PFSK-1 (cell line): ENCODE measurements at regions not wholly inside any gene's neighbourhood (a gene's known extent, or its start where the extent isn't known, plus 50 kb on each side); places are given as distances from the start of the nearest gene placed in this dataset.

Source experiments
- FOXP2 ChIP-seq: optimal IDR thresholded peaks from 2 replicates; pipeline ENCODE3; 2011; ENCODE audit warnings: borderline replicate concordance, control low read depth, inconsistent platforms; ENCODE audit not compliant: insufficient read depth; ENCODE audit errors: extremely low read length, extremely low read depth
- POLR2AphosphoS5 ChIP-seq: IDR thresholded peaks from 2 replicates; pipeline ENCODE4 v1.6.1; 2012; ENCODE audit warnings: low read depth, mild to moderate bottlenecking, control low read depth, low read length, moderate library complexity
- REST ChIP-seq, 2 experiments: IDR thresholded peaks; 2 replicates each; pipeline versions ENCODE4 v1.6.1 to v1.8.0; 2011 to 2012; ENCODE audit warnings: low read depth in 2 of 2, low read length in 2 of 2, control low read depth in 1 of 2, inconsistent platforms in 1 of 2, mild to moderate bottlenecking in 1 of 2, moderate library complexity in 1 of 2; ENCODE audit not compliant: insufficient read depth in 1 of 2
- SIN3A ChIP-seq: IDR thresholded peaks from 2 replicates; pipeline ENCODE4 v1.6.1; 2012; ENCODE audit warnings: mild to moderate bottlenecking, low read length, moderate library complexity, borderline replicate concordance; ENCODE audit not compliant: insufficient read depth
- TAF1 ChIP-seq: IDR thresholded peaks from 2 replicates; pipeline ENCODE4 v1.6.1; 2012; ENCODE audit warnings: low read length, control low read depth, borderline replicate concordance; ENCODE audit not compliant: insufficient read depth

- TF ChIP-seq TAF1, result no peak
- TF ChIP-seq SIN3A, result no peak
- no peak for TF ChIP-seq POLR2AphosphoS5
- no peak for TF ChIP-seq FOXP2
- no peak for TF ChIP-seq REST (IDR thresholded peaks at IDR 0.05; ENCODE audit: insufficient read depth in 1 of 2, low read depth in 2 of 2, low read length in 2 of 2)
Measured at GRCh38 chr12:108394196-108394595, 55.1 kb upstream of the CMKLR1 start.

GRCh38 chr12:108392284-108392683 is 53.2 kb upstream of the CMKLR1 start:
- no peak for TF ChIP-seq REST (IDR thresholded peaks at IDR 0.05; ENCODE audit: insufficient read depth in 1 of 2, low read depth in 2 of 2, low read length in 2 of 2)
- TF ChIP-seq POLR2AphosphoS5, result no peak
- no peak for TF ChIP-seq TAF1
- no peak for TF ChIP-seq SIN3A
- no peak for TF ChIP-seq FOXP2

- no peak for TF ChIP-seq FOXP2
Measured at GRCh38 chr12:108390495-108391203, 51.5 kb upstream of the CMKLR1 start.

- TF ChIP-seq FOXP2, result no peak
- no peak for TF ChIP-seq REST (IDR thresholded peaks at IDR 0.05; ENCODE audit: insufficient read depth in 1 of 2, low read depth in 2 of 2, low read length in 2 of 2)
- TF ChIP-seq POLR2AphosphoS5, result no peak
Measured at GRCh38 chr12:108389544-108389943, 50.4 kb upstream of the CMKLR1 start.
